ENCODE measurements at regions not wholly inside any gene's neighbourhood (a gene's known extent, or its start where the extent isn't known, plus 50 kb on each side); places are given as distances from the start of the nearest gene placed in this dataset.

DNA sequence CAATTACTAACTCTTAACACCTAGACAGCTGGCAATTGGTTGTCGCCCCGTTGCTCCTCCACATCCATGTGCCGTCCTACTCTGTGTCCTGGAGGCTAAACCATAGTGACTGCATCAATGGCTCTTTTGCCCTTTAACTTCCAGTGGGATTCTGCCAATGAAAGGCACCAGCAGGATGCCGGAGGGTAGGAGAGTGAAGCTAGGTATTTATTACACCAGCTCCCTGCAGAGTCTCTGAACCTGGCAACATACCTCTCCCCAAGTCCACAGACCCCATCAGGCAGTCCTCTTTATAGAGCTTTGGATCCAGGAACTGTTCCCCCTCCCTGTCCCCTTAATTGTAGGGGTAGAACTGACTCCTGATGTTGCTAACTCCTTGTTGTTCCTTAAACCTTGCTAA, 426.8 kb downstream of the HNRNPD start:
- H3K36me3 ChIP-seq (ENCODE audit: control insufficient read depth in 2 of 4, insufficient read depth in 4 of 4, low read length in 3 of 4), result no peaks in the 10 kb centered on the region
- no peak overlapping the region for H3K4me3 ChIP-seq (ENCODE audit: extremely low read depth in 1 of 4, insufficient read depth in 2 of 4, low read depth in 3 of 4, low read length in 4 of 4)
- no peaks in the 10 kb centered on the region; the same call in 1 of the 2 replicates for H3K23me2 ChIP-seq (ENCODE audit: low read depth, low read length)
- no peak overlapping the region for H3K27ac ChIP-seq (ENCODE audit: low read depth, low read length)
- no peaks in the 10 kb centered on the region for H3K79me2 ChIP-seq (ENCODE audit: control insufficient read depth in 1 of 2, insufficient read depth in 2 of 2, low read length in 2 of 2)
- H2AFZ ChIP-seq (ENCODE audit: low read length), result no peak overlapping the region; the same call in 1 of the 2 replicates
- DNase-seq (ENCODE audit: low read depth in 1 of 2, low spot score in 2 of 2), result no peak
- H3K27me3 ChIP-seq (replicated peaks in 1 of 4; ENCODE audit: control insufficient read depth in 3 of 4, extremely low read depth in 1 of 4, insufficient read depth in 3 of 4, low read length in 3 of 4), result no peaks in the 10 kb centered on the region
- WGBS, 2 experiments (ENCODE audit: extremely low coverage in 1 of 2, insufficient coverage in 1 of 2, insufficient read length in 1 of 2, insufficient replicate concordance in 2 of 2, low coverage in 1 of 2, low lambda C conversion rate in 2 of 2, missing lambda C conversion rate in 1 of 2), result 82% methylated on average over 4 of the region's 4 CpGs; no CpG with 5 or more reads in 1 of the 2 experiments
- no peak overlapping the region for H2AK5ac ChIP-seq (ENCODE audit: low read depth, low read length)
- H2BK15ac ChIP-seq (ENCODE audit: low read length), result no peak overlapping the region
- no peak overlapping the region for H3K14ac ChIP-seq (ENCODE audit: insufficient read length)
- no peak overlapping the region for H2BK12ac ChIP-seq (ENCODE audit: low read depth, low read length)
- no peak overlapping the region for H3K18ac ChIP-seq (ENCODE audit: extremely low read depth, low read length)
- no peak overlapping the region for H3K23ac ChIP-seq (ENCODE audit: insufficient read length)
- no peak overlapping the region for H2BK120ac ChIP-seq (replicated peaks; ENCODE audit: low read depth, low read length)
- H3K56ac ChIP-seq (replicated peaks; ENCODE audit: insufficient read length, low read depth, low read length), result no peak overlapping the region
- H2BK20ac ChIP-seq (ENCODE audit: low read length), result no peak overlapping the region
- H4K91ac ChIP-seq (replicated peaks; ENCODE audit: insufficient read length, low read length), result no peak overlapping the region
- H3K9ac ChIP-seq (replicated peaks in 1 of 4; ENCODE audit: extremely low read depth in 1 of 4, low read depth in 3 of 4, low read length in 3 of 4), result no peak overlapping the region
- H3K4me1 ChIP-seq (replicated peaks in 1 of 4; ENCODE audit: control insufficient read depth in 3 of 4, insufficient read depth in 4 of 4, low read length in 3 of 4), result no peaks in the 10 kb centered on the region
- ChIA-PET POLR2A (ENCODE audit: partially characterized antibody) (no interaction called here), CTCF (ENCODE audit: partially characterized antibody) (interaction anchor here (0.5 to 1.1 kb wide), 2 partner anchors 34 to 1308 kb away, joined by 3 read pairs; no protein-coding TSS in a partner anchor)
- H3K4ac ChIP-seq (replicated peaks; ENCODE audit: insufficient read length, low read depth, low read length), result no peak overlapping the region
- FAIRE-seq, result no peak
- no peaks in the 10 kb centered on the region for H3K9me3 ChIP-seq (ENCODE audit: insufficient read depth in 2 of 2, low read depth in 1 of 2, low read length in 1 of 2)
- no peaks in the 10 kb centered on the region for H3K79me1 ChIP-seq (ENCODE audit: low read depth, low read length)
- H4K8ac ChIP-seq (ENCODE audit: extremely low read depth, insufficient read depth, low read length), result no peak overlapping the region
- no peak overlapping the region for H2BK5ac ChIP-seq (ENCODE audit: low read depth, low read length)
- no peaks in the 10 kb centered on the region for H4K20me1 ChIP-seq (replicated peaks in 1 of 2; ENCODE audit: control insufficient read depth in 1 of 2, insufficient read depth in 2 of 2, low read length in 2 of 2)
- no peak overlapping the region for H3K4me2 ChIP-seq (ENCODE audit: insufficient read depth in 1 of 2, low read depth in 2 of 2, low read length in 2 of 2)
- no peak overlapping the region for H4K5ac ChIP-seq (ENCODE audit: insufficient read length, low read depth, low read length)
- TF ChIP-seq CREB1 (IDR thresholded peaks at IDR 0.05) (no peak), TEAD4 (IDR thresholded peaks at IDR 0.05; ENCODE audit: low read depth, low read length) (no peak), CTBP2 (IDR thresholded peaks at IDR 0.05; ENCODE audit: borderline replicate concordance, insufficient read depth, insufficient read length, low read length) (no peak), SUZ12 (IDR thresholded peaks at IDR 0.05; ENCODE audit: low read length) (no peak), RNF2 (IDR thresholded peaks at IDR 0.05; ENCODE audit: borderline replicate concordance, low read depth, low read length, missing control alignments, poor library complexity, severe bottlenecking) (no peak), NRF1 (IDR thresholded peaks at IDR 0.05; ENCODE audit: low read depth, low read length) (no peak), SIRT6 (IDR thresholded peaks at IDR 0.05; ENCODE audit: low read length) (no peak), HDAC2 (IDR thresholded peaks at IDR 0.05; ENCODE audit: borderline replicate concordance in 1 of 2, low read depth in 2 of 2, low read length in 2 of 2) (no peak), POLR2A (IDR thresholded peaks at IDR 0.05; ENCODE audit: control extremely low read depth in 1 of 2, low read depth in 2 of 2, low read length in 2 of 2) (no peak), KDM4A (IDR thresholded peaks at IDR 0.05; ENCODE audit: low read depth, low read length, severe bottlenecking) (no peak), EGR1 (IDR thresholded peaks at IDR 0.05; ENCODE audit: borderline replicate concordance, low read depth, low read length) (no peak), RFX5 (IDR thresholded peaks at IDR 0.05; ENCODE audit: borderline replicate concordance, low read depth, low read length) (no peak), BCL11A (IDR thresholded peaks at IDR 0.05; ENCODE audit: low read depth in 2 of 2, low read length in 2 of 2) (no peak), SAP30 (IDR thresholded peaks at IDR 0.05; ENCODE audit: insufficient read depth, insufficient replicate concordance, low read length) (no peak)
- TF ChIP-seq, protein P1, sequence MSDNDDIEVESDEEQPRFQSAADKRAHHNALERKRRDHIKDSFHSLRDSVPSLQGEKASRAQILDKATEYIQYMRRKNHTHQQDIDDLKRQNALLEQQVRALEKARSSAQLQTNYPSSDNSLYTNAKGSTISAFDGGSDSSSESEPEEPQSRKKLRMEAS (IDR thresholded peaks at IDR 0.05), result no peak

Measured in H1 (cell line).